Esophagus muscularis mucosa (tissue), 4 donors: ENCODE measurements at regions not wholly inside any gene's neighbourhood (a gene's known extent, or its start where the extent isn't known, plus 50 kb on each side); places are given as distances from the start of the nearest gene placed in this dataset.

Experiments
- EP300 ChIP-seq: sonication (generic); formaldehyde crosslinking; IDR thresholded peaks from one replicate; pipeline ENCODE4 v1.6.1; 2017; ENCODE audit warnings: antibody characterized with exemption
- POLR2A ChIP-seq: fragments of 450-650 bp; IDR thresholded peaks from one replicate; pipeline ENCODE4 v1.6.1; 2017; ENCODE audit warnings: antibody characterized with exemption, moderate library complexity, mild to moderate bottlenecking, low read depth
- POLR2AphosphoS5 ChIP-seq, 2 donors: sonication (generic); formaldehyde crosslinking; IDR thresholded peaks; one replicate each; pipeline ENCODE4 v1.6.1; 2017; ENCODE audit warnings: antibody characterized with exemption in 2 of 2
- TF ChIP-seq, protein P1 (sequence below), 3 experiments: fragments of 200-600 bp in 2 of 3; fragments of 450-650 bp in 1 of 3; sonication (generic) in 2 of 3; IDR thresholded peaks; one replicate each; pipeline ENCODE4 v1.5.1; 2017 to 2019; ENCODE audit warnings: antibody characterized with exemption in 3 of 3, mild to moderate bottlenecking in 2 of 3, moderate library complexity in 1 of 3

GRCh38 chr5:143673676-143674468 lies 138.1 kb upstream of the HMHB1 start:
- TF ChIP-seq POLR2AphosphoS5 (IDR thresholded peaks at IDR 0.05): no peak
- TF ChIP-seq, protein P1, sequence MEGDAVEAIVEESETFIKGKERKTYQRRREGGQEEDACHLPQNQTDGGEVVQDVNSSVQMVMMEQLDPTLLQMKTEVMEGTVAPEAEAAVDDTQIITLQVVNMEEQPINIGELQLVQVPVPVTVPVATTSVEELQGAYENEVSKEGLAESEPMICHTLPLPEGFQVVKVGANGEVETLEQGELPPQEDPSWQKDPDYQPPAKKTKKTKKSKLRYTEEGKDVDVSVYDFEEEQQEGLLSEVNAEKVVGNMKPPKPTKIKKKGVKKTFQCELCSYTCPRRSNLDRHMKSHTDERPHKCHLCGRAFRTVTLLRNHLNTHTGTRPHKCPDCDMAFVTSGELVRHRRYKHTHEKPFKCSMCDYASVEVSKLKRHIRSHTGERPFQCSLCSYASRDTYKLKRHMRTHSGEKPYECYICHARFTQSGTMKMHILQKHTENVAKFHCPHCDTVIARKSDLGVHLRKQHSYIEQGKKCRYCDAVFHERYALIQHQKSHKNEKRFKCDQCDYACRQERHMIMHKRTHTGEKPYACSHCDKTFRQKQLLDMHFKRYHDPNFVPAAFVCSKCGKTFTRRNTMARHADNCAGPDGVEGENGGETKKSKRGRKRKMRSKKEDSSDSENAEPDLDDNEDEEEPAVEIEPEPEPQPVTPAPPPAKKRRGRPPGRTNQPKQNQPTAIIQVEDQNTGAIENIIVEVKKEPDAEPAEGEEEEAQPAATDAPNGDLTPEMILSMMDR (IDR thresholded peaks at IDR 0.05): no peak
- TF ChIP-seq EP300: no peak
- TF ChIP-seq POLR2A: no peak
